GM12878 (cell line): ENCODE measurements at regions not wholly inside any gene's neighbourhood (a gene's known extent, or its start where the extent isn't known, plus 50 kb on each side); places are given as distances from the start of the nearest gene placed in this dataset.

Experiments
- CHD4 ChIP-seq: fragments of 200-600 bp; sonication (generic); IDR thresholded peaks from 2 replicates; pipeline ENCODE4 v1.6.1; 2016; ENCODE audit warnings: mild to moderate bottlenecking
- CTCF ChIP-seq, 3 experiments: IDR thresholded peaks in 2 of 3; conservative IDR thresholded peaks in 1 of 3; 2 replicates each; pipeline ENCODE4 v1.5.1; 2011; ENCODE audit warnings: low read depth in 3 of 3, low read length in 3 of 3, mild to moderate bottlenecking in 3 of 3, control low read depth in 2 of 3, moderate library complexity in 2 of 3, inconsistent platforms in 1 of 3, mixed read lengths in 1 of 3; ENCODE audit not compliant: control insufficient read depth in 2 of 3, insufficient read depth in 1 of 3; ENCODE audit errors: extremely low read depth in 1 of 3
- EP300 ChIP-seq, 2 experiments: fragments of 150-350 bp in 1 of 2; IDR thresholded peaks; 2 replicates each; pipeline ENCODE4 v1.6.1; 2011 to 2012; ENCODE audit warnings: low read depth in 2 of 2, low read length in 2 of 2, borderline replicate concordance in 1 of 2, improper control_type of control experiment in 1 of 2, inconsistent platforms in 1 of 2; ENCODE audit not compliant: control insufficient read depth in 1 of 2
- ETV6 ChIP-seq, 2 experiments: fragments of 450-650 bp in 1 of 2; IDR thresholded peaks in 1 of 2; conservative IDR thresholded peaks in 1 of 2; 2 replicates each; pipeline ENCODE4 v1.6.1; 2014; ENCODE audit warnings: antibody characterized with exemption in 1 of 2, borderline replicate concordance in 1 of 2, low read depth in 1 of 2, mild to moderate bottlenecking in 1 of 2, moderate library complexity in 1 of 2
- EZH2 ChIP-seq: IDR thresholded peaks from 2 replicates; pipeline ENCODE4 v1.6.1; 2012; ENCODE audit warnings: low read depth, mild to moderate bottlenecking, control low read depth, inconsistent platforms, low read length, borderline replicate concordance; ENCODE audit not compliant: control insufficient read depth
- NR2C2 ChIP-seq: IDR thresholded peaks from 2 replicates; pipeline ENCODE4 v1.6.1; 2011; ENCODE audit warnings: borderline replicate concordance, low read depth; ENCODE audit not compliant: control insufficient read depth, insufficient read length
- POLR2A ChIP-seq: IDR thresholded peaks from 2 replicates; pipeline ENCODE4 v1.6.1; 2011; ENCODE audit warnings: low read depth, mild to moderate bottlenecking, low read length
- POLR2AphosphoS5 ChIP-seq: IDR thresholded peaks from 2 replicates; pipeline ENCODE4 v1.6.1; 2011; ENCODE audit warnings: mild to moderate bottlenecking, low read length, inconsistent platforms
- RELA ChIP-seq: fragments of 450-650 bp; IDR thresholded peaks from 2 replicates; pipeline ENCODE4 v1.8.0; 2014; ENCODE audit warnings: borderline replicate concordance; ENCODE audit not compliant: partially characterized antibody
- SIN3A ChIP-seq: IDR thresholded peaks from 2 replicates; pipeline ENCODE4 v1.6.1; 2012; ENCODE audit warnings: low read depth, low read length, improper control_type of control experiment
- YBX1 ChIP-seq: fragments of 450-650 bp; IDR thresholded peaks from 2 replicates; pipeline ENCODE4 v1.6.1; 2016; ENCODE audit warnings: antibody characterized with exemption

GRCh38 chr15:62488387-62488786 is 323.3 kb upstream of the C2CD4B start:
- no peak for TF ChIP-seq POLR2AphosphoS5
- no peak for TF ChIP-seq ETV6 (conservative IDR thresholded peaks at IDR 0.05 in 1 of 2, IDR thresholded peaks at IDR 0.05 in 1 of 2; ENCODE audit: borderline replicate concordance in 1 of 2, low read depth in 1 of 2)
- no peak for TF ChIP-seq CTCF (IDR thresholded peaks at IDR 0.05 in 2 of 3, conservative IDR thresholded peaks at IDR 0.05 in 1 of 3; ENCODE audit: control insufficient read depth in 2 of 3, extremely low read depth in 1 of 3, insufficient read depth in 1 of 3, low read depth in 3 of 3, low read length in 3 of 3)
- TF ChIP-seq RELA, result no peak
- TF ChIP-seq EZH2, result no peak
- TF ChIP-seq POLR2A, result no peak
- TF ChIP-seq CHD4, result no peak
- TF ChIP-seq EP300 (IDR thresholded peaks at IDR 0.05; ENCODE audit: borderline replicate concordance in 1 of 2, control insufficient read depth in 1 of 2, low read depth in 2 of 2, low read length in 2 of 2), result no peak
- no peak for TF ChIP-seq NR2C2
- TF ChIP-seq YBX1, result no peak
- TF ChIP-seq SIN3A, result no peak
